HG02571 (cell line): ENCODE measurements at regions not wholly inside any gene's neighbourhood (a gene's known extent, or its start where the extent isn't known, plus 50 kb on each side); places are given as distances from the start of the nearest gene placed in this dataset.
A peak's percentile ranks its signal among the peaks of the same experiment; 100 is the strongest.

Experiments used
- ATAC-seq: cut with Tn5 transposase; IDR thresholded peaks from one replicate; pipeline ENCODE4 v1.9.1; 2021; ENCODE audit warnings: mild to moderate bottlenecking, moderate library complexity; ENCODE audit not compliant: unreplicated experiment

GRCh38 chr4:184310881-184311709 lies 93.4 kb upstream of the ENPP6 start:
- no peak for ATAC-seq

- no peak for ATAC-seq
Observed at GRCh38 chr4:184310171-184310567, 92.5 kb upstream of the ENPP6 start.

- no peak for ATAC-seq
Observed at GRCh38 chr4:184309241-184310170, 91.8 kb upstream of the ENPP6 start.

DNA sequence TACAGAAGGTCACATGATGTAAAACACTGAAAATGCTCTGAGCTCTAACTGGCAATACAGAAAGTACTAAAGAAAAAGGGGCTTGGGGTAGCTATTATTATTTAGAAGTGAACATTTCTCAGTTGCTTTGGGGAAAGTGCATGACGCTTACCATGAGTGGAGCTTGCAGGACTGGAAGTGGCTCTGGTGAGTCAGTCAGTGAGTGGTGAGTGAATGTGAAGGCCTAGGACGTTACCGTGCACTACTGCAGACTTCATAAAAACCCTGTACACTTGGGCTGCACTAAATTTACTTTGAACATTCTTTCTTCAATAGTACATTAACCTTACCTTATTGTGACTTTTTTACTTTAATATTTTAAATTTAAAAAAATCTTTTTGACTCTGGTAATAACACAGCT lies 89.3 kb upstream of the ENPP6 start:
- no peak for ATAC-seq

DNA sequence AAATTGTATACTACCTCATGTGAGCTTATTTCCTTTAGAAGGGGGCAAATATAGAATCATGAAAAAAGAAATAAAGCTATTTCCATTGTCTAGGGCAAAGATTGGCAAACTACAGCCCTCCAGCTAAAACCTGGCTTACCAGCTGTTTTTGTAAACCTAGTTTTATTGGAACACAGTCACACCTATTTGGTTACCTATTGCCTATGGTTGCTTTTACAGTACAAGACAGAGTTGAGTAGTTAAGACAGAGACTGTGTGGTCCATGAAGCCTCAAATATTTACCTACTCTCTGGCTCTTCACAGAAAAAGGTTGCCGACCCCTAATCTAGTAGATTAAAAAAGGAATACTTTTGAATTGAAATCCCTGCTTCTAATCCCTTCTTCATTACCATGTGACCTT lies 88.8 kb upstream of the ENPP6 start:
- ATAC-seq = no peak

DNA sequence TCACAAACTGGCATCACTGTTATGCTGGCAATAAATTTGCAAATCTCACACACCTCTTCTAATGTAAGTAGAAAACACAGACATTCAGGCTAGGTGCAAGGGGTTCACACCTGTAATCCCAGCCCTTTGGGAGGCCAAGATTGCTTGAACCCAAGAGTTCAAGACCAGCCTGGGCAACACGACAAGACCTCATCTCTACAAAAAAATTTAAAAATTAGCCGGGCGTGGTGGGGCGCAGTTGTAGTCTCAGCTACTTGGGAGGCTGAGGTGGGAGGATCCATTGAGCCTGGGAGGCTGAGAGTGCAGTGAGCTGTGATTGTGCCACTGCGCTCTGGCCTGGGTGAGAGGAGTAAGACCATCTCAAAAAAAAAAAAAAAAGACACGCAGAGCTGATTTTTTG lies 83.1 kb upstream of the ENPP6 start:
- ATAC-seq = no peak

GRCh38 chr4:184298254-184298653 lies 80.6 kb upstream of the ENPP6 start:
- ATAC-seq = no peak

DNA sequence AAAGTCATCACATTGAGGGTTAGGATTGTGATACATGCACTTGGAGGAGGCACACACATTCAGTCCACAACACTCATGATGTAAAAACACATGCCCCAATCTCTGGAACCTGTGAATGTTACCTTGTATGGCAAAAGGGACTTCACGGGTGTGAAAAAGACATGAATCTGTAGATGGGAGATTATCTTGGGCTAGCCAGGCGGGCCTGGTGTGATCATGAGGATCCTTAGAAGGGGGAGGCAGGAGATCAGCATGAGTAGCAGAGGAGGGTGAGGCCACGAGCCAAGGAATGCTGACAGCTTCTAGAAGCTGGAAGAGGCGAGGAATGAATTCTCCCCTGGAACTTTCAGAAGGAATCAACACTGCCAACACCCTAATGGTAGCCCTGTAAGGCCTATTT lies 77.5 kb upstream of the ENPP6 start:
- ATAC-seq = no peak

GRCh38 chr4:184294606-184295133 lies 77.0 kb upstream of the ENPP6 start:
- no peak for ATAC-seq

DNA sequence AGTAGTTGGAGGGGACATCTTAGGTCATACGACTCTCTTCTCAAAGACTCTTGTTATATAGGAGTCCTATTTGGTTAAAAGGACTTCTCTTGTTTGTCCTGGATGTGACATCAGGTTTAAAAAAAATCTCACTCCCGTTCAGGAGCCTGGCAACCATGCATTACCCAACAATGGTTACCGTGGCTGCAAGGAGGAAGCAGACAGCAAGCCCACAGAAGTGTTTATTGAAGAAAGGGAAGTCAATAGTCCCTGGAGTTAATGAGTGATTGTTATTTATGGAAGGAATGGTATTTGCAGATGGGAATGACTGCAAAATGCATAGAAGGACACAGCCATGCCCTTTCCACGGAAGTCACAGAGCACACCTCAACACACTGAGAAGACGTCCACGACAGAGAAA lies 75.9 kb upstream of the ENPP6 start:
- no peak for ATAC-seq

GRCh38 chr4:184292877-184293276 lies 75.2 kb upstream of the ENPP6 start:
- ATAC-seq = no peak

- no peak for ATAC-seq
Observed at GRCh38 chr4:184292465-184292867, 74.8 kb upstream of the ENPP6 start.

GRCh38 chr4:184289179-184289535 lies 71.5 kb upstream of the ENPP6 start:
- ATAC-seq = no peak

- ATAC-seq = peak; percentile 48
Observed at GRCh38 chr4:184288451-184289178, 70.9 kb upstream of the ENPP6 start.

DNA sequence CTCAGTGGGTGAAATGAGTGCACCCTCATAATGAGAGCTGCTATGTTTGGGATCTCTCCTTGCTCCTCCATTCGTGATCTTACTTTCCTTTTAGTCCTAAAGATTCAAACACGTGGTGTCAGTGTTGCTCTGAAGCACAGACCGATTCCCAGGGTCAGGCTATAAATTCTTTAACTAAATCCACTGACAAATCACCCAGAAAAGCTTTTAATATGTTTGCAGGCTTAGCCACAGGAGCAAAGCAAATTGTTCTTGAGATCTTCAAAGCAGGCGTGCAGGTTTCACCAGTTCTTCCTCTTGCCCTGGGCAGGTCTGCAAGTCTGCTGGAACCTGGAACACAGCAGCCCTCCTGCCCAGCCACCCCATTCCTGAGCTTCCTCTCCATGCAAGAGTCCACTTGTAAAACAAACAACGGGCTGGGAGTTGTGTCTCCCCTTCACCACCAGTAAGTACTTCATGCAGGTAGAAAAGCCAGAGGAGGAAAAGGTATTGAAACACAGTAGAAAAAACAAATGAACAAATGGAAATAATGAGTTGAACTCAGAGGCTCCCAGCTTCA lies 70.1 kb upstream of the ENPP6 start:
- no peak for ATAC-seq

- ATAC-seq = no peak
Observed at GRCh38 chr4:184286358-184286757, 68.7 kb upstream of the ENPP6 start.

- ATAC-seq = no peak
Observed at GRCh38 chr4:184284742-184285141, 67.1 kb upstream of the ENPP6 start.

DNA sequence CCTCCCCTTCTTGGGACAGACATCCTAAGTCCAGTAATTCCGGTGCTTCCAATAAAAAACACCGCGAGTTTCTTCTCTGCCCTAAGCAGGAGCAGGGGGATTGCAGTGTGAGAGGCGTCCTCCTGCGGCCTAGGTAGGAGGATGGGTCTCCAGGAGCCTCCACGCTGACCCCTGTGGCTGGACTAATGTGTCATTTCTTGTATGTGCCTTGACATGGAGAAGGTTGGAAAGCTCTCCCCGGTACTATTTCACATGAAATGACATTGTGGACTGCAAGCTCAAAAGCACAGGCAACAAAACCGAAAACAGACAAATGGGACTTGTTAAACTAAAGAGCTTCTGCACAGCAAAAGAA lies 66.6 kb upstream of the ENPP6 start:
- ATAC-seq = no peak

DNA sequence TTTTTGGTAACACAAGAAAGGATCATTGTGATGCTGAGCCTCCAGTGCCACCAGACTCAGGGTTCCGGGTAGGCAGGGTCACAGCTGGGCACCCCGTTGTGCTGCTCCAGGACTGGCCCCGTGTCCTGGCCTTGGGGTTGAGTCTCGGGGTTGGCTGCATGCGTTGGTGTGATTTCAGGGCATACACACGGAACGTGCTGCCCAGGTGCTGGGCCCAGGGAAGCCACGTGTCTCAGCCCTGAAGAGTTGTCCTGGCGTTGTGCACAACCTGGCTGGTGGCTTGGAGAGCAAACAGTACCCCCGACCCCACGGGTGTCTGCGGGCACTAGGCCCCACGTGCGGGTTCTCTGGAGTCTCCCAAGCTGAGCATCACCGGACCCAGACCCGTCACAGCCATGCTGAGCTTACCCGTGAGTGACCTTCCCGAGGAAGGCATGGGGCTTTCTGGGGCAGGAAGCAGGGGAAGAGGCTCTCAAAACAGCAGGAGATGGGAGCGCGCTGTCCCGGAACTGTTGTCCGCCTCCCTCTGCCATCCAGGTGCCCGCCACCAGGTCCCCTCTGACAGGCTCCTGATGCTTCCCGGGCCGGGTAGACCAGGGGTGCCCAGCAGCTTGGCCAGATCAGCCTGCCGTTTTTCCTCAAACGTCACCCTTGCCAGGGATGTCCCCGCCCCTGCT lies 66.1 kb upstream of the ENPP6 start:
- no peak for ATAC-seq

- peak; percentile 41 for ATAC-seq
Observed at GRCh38 chr4:184282895-184283654, 65.4 kb upstream of the ENPP6 start.
